ENCODE measurements at regions not wholly inside any gene's neighbourhood (a gene's known extent, or its start where the extent isn't known, plus 50 kb on each side); places are given as distances from the start of the nearest gene placed in this dataset.

DNA sequence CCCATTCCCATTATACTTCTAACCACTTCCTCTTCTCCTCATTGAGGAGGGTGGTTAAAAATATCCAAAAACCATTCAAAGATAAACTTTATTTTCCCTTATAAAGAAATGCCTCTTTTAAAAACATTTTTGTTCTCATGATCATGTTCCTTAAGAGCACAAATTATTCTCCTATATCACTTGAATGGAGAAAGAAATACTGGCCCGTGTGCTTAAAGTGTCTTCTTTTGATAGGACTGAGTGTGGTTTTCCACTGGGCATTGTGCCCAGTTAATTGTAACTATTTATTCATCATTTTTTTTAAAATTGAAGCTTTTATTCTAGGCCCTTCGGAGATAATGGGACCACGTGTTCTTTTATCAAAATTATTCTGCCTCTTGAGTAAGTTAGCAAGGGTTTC, 871.5 kb downstream of the QKI start:
- TF ChIP-seq, protein P1, sequence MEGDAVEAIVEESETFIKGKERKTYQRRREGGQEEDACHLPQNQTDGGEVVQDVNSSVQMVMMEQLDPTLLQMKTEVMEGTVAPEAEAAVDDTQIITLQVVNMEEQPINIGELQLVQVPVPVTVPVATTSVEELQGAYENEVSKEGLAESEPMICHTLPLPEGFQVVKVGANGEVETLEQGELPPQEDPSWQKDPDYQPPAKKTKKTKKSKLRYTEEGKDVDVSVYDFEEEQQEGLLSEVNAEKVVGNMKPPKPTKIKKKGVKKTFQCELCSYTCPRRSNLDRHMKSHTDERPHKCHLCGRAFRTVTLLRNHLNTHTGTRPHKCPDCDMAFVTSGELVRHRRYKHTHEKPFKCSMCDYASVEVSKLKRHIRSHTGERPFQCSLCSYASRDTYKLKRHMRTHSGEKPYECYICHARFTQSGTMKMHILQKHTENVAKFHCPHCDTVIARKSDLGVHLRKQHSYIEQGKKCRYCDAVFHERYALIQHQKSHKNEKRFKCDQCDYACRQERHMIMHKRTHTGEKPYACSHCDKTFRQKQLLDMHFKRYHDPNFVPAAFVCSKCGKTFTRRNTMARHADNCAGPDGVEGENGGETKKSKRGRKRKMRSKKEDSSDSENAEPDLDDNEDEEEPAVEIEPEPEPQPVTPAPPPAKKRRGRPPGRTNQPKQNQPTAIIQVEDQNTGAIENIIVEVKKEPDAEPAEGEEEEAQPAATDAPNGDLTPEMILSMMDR (IDR thresholded peaks at IDR 0.05; ENCODE audit: low read depth, low read length, poor library complexity, severe bottlenecking): no peak
- H3K36me3 ChIP-seq (ENCODE audit: control insufficient read depth, low read length): no peaks in the 10 kb centered on the region
- H3K79me2 ChIP-seq (ENCODE audit: control insufficient read depth, low read length): no peaks in the 10 kb centered on the region
- no peaks in the 10 kb centered on the region for H3K9me3 ChIP-seq (ENCODE audit: control insufficient read depth, insufficient read depth, low read length)
- no peaks in the 10 kb centered on the region for H3K27me3 ChIP-seq (ENCODE audit: control insufficient read depth, low read length)
- no peak overlapping the region for H3K4me3 ChIP-seq (ENCODE audit: low read length)
- no peaks in the 10 kb centered on the region for H3F3A ChIP-seq (ENCODE audit: control insufficient read depth, insufficient read depth)
- H3K4me1 ChIP-seq (ENCODE audit: control insufficient read depth, low read length): no peaks in the 10 kb centered on the region
- no peaks in the 10 kb centered on the region for H3K9me2 ChIP-seq (replicated peaks; ENCODE audit: control insufficient read depth, low read length)
- H3K4me2 ChIP-seq (ENCODE audit: low read length): no peak overlapping the region
- no peak overlapping the region for H3K27ac ChIP-seq (ENCODE audit: low read depth, low read length)
- no peaks in the 10 kb centered on the region for H4K20me1 ChIP-seq (ENCODE audit: control insufficient read depth, insufficient read depth, low read depth, low read length)

DNA sequence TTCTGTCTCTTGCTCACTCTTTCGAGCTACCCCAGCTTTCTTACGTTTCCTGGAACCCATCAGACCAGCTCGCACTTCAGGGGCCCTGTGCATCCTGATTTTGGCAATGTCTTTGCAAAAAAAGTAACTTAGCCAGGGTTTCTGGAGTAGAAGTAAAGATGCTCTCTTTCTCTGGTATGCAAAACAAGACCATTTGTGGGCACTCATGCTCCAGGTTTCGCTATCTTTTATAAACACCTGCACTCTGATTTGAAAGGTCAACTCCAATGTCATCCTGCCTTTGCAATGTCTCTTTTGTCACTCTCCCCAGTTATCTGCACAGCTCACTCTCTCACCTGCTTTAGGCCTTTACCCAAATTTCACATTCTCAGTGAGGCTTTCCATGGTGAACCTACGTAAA, 869.1 kb downstream of the QKI start:
- H3K4me1 ChIP-seq (ENCODE audit: control insufficient read depth, low read length): no peaks in the 10 kb centered on the region
- no peak overlapping the region for H3K4me2 ChIP-seq (ENCODE audit: low read length)
- no peaks in the 10 kb centered on the region for H3F3A ChIP-seq (ENCODE audit: control insufficient read depth, insufficient read depth)
- no peak overlapping the region for H3K27ac ChIP-seq (ENCODE audit: low read depth, low read length)
- H3K9me2 ChIP-seq (replicated peaks; ENCODE audit: control insufficient read depth, low read length): no peaks in the 10 kb centered on the region
- no peak overlapping the region for H3K4me3 ChIP-seq (ENCODE audit: low read length)
- TF ChIP-seq, protein P1 (IDR thresholded peaks at IDR 0.05; ENCODE audit: low read depth, low read length, poor library complexity, severe bottlenecking): no peak
- TF ChIP-seq EZH2phosphoT487 (IDR thresholded peaks at IDR 0.05; ENCODE audit: borderline replicate concordance, low read length): no peak
- no peaks in the 10 kb centered on the region for H3K36me3 ChIP-seq (ENCODE audit: control insufficient read depth, low read length)
- no peaks in the 10 kb centered on the region; the same call in 1 of the 2 replicates for H3K9me3 ChIP-seq (ENCODE audit: control insufficient read depth, insufficient read depth, low read length)
- no peaks in the 10 kb centered on the region for H3K27me3 ChIP-seq (ENCODE audit: control insufficient read depth, low read length)
- H4K20me1 ChIP-seq (ENCODE audit: control insufficient read depth, insufficient read depth, low read depth, low read length): no peaks in the 10 kb centered on the region
- no peaks in the 10 kb centered on the region for H3K79me2 ChIP-seq (ENCODE audit: control insufficient read depth, low read length)

DNA sequence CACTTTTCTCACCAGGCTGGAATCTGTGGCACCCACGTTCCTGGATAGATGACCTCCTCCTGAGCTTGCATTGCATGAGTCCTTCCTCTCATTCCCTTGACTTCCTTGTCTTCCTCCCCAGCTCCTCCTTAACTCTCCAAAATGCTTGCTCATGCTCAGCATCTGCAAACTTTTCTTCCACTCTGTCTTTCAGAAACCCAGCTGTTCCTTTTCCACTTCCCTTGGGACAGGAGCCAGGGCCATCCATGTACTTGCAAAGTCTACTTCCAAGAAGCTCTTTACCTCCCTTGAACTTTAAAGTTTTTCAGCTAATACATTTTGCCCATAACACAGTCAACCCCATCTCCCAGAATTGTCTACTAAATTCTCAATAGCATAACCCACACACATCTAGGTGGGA, 861.7 kb downstream of the QKI start:
- H3F3A ChIP-seq (ENCODE audit: control insufficient read depth, insufficient read depth): no peaks in the 10 kb centered on the region
- H4K20me1 ChIP-seq (ENCODE audit: control insufficient read depth, insufficient read depth, low read depth, low read length): no peaks in the 10 kb centered on the region
- H3K79me2 ChIP-seq (ENCODE audit: control insufficient read depth, low read length): no peaks in the 10 kb centered on the region
- no peaks in the 10 kb centered on the region for H3K36me3 ChIP-seq (ENCODE audit: control insufficient read depth, low read length)
- no peak overlapping the region for H3K27ac ChIP-seq (ENCODE audit: low read depth, low read length)
- H3K4me1 ChIP-seq (ENCODE audit: control insufficient read depth, low read length): no peaks in the 10 kb centered on the region
- H3K9me2 ChIP-seq (replicated peaks; ENCODE audit: control insufficient read depth, low read length): no peaks in the 10 kb centered on the region
- no peaks in the 10 kb centered on the region for H3K27me3 ChIP-seq (ENCODE audit: control insufficient read depth, low read length)
- no peaks in the 10 kb centered on the region; the same call in 1 of the 2 replicates for H3K9me3 ChIP-seq (ENCODE audit: control insufficient read depth, insufficient read depth, low read length)
- TF ChIP-seq EZH2phosphoT487 (IDR thresholded peaks at IDR 0.05; ENCODE audit: borderline replicate concordance, low read length): no peak
- TF ChIP-seq, protein P1 (IDR thresholded peaks at IDR 0.05; ENCODE audit: low read depth, low read length, poor library complexity, severe bottlenecking): no peak
- no peak overlapping the region for H3K4me3 ChIP-seq (ENCODE audit: low read length)
- no peak overlapping the region for H3K4me2 ChIP-seq (ENCODE audit: low read length)

DNA sequence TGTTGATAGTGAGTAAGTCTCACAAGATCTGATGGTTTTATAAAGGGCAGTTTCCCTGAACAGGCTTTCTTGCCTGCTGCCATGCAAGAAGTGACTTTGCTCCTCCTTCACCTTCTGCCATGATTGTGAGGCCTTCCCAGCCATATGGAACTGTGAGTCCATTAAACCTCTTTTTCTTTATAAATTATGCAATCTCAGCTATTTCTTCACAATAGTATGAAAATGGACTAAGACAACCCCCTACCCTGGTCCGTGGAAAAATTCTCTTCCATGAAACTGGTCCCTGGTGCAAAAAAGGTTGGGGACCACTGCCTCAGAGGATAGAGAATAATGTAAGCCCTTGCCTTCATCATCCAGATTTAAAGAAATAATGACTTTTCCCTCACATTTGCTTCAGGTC, 861.3 kb downstream of the QKI start:
- Histone ChIP-seq H3F3A (ENCODE audit: control insufficient read depth, insufficient read depth) (no peaks in the 10 kb centered on the region), H3K9me3 (ENCODE audit: control insufficient read depth, insufficient read depth, low read length) (no peaks in the 10 kb centered on the region; the same call in 1 of the 2 replicates), H3K79me2 (ENCODE audit: control insufficient read depth, low read length) (no peaks in the 10 kb centered on the region), H3K4me2 (ENCODE audit: low read length) (no peak overlapping the region), H3K4me3 (ENCODE audit: low read length) (no peak overlapping the region), H3K27ac (ENCODE audit: low read depth, low read length) (no peak overlapping the region), H3K27me3 (ENCODE audit: control insufficient read depth, low read length) (no peaks in the 10 kb centered on the region), H3K4me1 (ENCODE audit: control insufficient read depth, low read length) (no peaks in the 10 kb centered on the region), H3K36me3 (ENCODE audit: control insufficient read depth, low read length) (no peaks in the 10 kb centered on the region), H3K9me2 (replicated peaks; ENCODE audit: control insufficient read depth, low read length) (no peaks in the 10 kb centered on the region), H4K20me1 (ENCODE audit: control insufficient read depth, insufficient read depth, low read depth, low read length) (no peaks in the 10 kb centered on the region)
- TF ChIP-seq, protein P1 (IDR thresholded peaks at IDR 0.05; ENCODE audit: low read depth, low read length, poor library complexity, severe bottlenecking): no peak
- TF ChIP-seq EZH2phosphoT487 (IDR thresholded peaks at IDR 0.05; ENCODE audit: borderline replicate concordance, low read length): no peak
